ENCODE measurements at regions not wholly inside any gene's neighbourhood (a gene's known extent, or its start where the extent isn't known, plus 50 kb on each side); places are given as distances from the start of the nearest gene placed in this dataset.

- TF ChIP-seq CTCF (IDR thresholded peaks at IDR 0.05), result no peak
- no peak for TF ChIP-seq ZBTB43 (CRISPR knock-in tag; IDR thresholded peaks at IDR 0.05)
- TF ChIP-seq MAX (CRISPR knock-in tag; IDR thresholded peaks at IDR 0.05), result no peak
- TF ChIP-seq ATF3 (CRISPR knock-in tag; conservative IDR thresholded peaks at IDR 0.05), result no peak
- no peak for TF ChIP-seq HMGXB4 (CRISPR knock-in tag; IDR thresholded peaks at IDR 0.05)
- TF ChIP-seq KAT7 (CRISPR knock-in tag; IDR thresholded peaks at IDR 0.05; ENCODE audit: borderline replicate concordance), result no peak
- no peak for TF ChIP-seq SMAD3 (CRISPR knock-in tag; IDR thresholded peaks at IDR 0.05; ENCODE audit: borderline replicate concordance)
- no peak for TF ChIP-seq USF2 (CRISPR knock-in tag; IDR thresholded peaks at IDR 0.05)
- TF ChIP-seq STAT6 (CRISPR knock-in tag; conservative IDR thresholded peaks at IDR 0.05; ENCODE audit: low read depth), result no peak
- TF ChIP-seq ZNF671 (CRISPR knock-in tag; IDR thresholded peaks at IDR 0.05), result no peak
- TF ChIP-seq PREB (CRISPR knock-in tag; IDR thresholded peaks at IDR 0.05; ENCODE audit: borderline replicate concordance), result no peak
These were observed 1461.2 kb downstream of the MAT2B start for GRCh38 chr5:164966611-164967010.
